Panc1 (cell line): ENCODE measurements at regions not wholly inside any gene's neighbourhood (a gene's known extent, or its start where the extent isn't known, plus 50 kb on each side); places are given as distances from the start of the nearest gene placed in this dataset.

Experiments
- ATAC-seq: fragments of 200-7000 bp; cut with Tn5 transposase; 2 replicates; pipeline ENCODE4 v1.9.1; 2020; ENCODE audit warnings: mild to moderate bottlenecking, moderate library complexity
- BruUV-seq: library from RNA; stranded (reverse); fragments of 400-500 nt; replicated peaks from 2 replicates; lab custom pipeline; 2021; lab: Mats Ljungman, UMichigan
- CTCF ChIA-PET: fragments of 300-600 bp; sonication (Branson Sonifier 250); formaldehyde crosslinking; loops from one replicate; lab custom pipeline; 2022; ENCODE audit warnings: antibody characterized with exemption; lab: Charles Lee
- POLR2A ChIA-PET: fragments of 300-600 bp; sonication (Branson Sonifier 250); formaldehyde crosslinking; loops from one replicate; lab custom pipeline; 2022; ENCODE audit warnings: antibody characterized with exemption; lab: Charles Lee
- DNase-seq: peaks from one replicate; pipeline ENCODE4 v3.0.0-alpha.2; 2010; ENCODE audit warnings: low read depth, low spot score
- H3K27ac ChIP-seq: 2 replicates; pipeline ENCODE4 v1.5.1; 2011; ENCODE audit warnings: mild to moderate bottlenecking, low read length, inconsistent platforms
- H3K27me3 ChIP-seq: fragments of 200-500 bp; sonication (Bioruptor generic); 2 replicates; pipeline ENCODE4 v1.6.0; 2014; ENCODE audit warnings: low read length, inconsistent platforms; ENCODE audit not compliant: control insufficient read depth, insufficient read depth
- H3K36me3 ChIP-seq: fragments of 200-500 bp; sonication (Bioruptor generic); 2 replicates; pipeline ENCODE4 v1.5.1; 2014; ENCODE audit warnings: inconsistent platforms, mild to moderate bottlenecking, low read length, moderate library complexity; ENCODE audit not compliant: control insufficient read depth, insufficient read depth
- H3K4me1 ChIP-seq: 2 replicates; pipeline ENCODE4 v1.5.1; 2011; ENCODE audit warnings: inconsistent platforms, mild to moderate bottlenecking, low read length, moderate library complexity; ENCODE audit not compliant: control insufficient read depth, insufficient read depth
- H3K4me3 ChIP-seq, 2 experiments: 2 replicates each; pipeline ENCODE4 v1.5.1; 2011 to 2012; ENCODE audit warnings: low read depth in 2 of 2, low read length in 2 of 2, mild to moderate bottlenecking in 2 of 2, inconsistent platforms in 1 of 2, moderate library complexity in 1 of 2
- H3K9me3 ChIP-seq: fragments of 200-500 bp; sonication (Bioruptor generic); 2 replicates; pipeline ENCODE4 v1.5.1; 2014; ENCODE audit warnings: low read depth, mild to moderate bottlenecking, inconsistent platforms, low read length, moderate library complexity; ENCODE audit not compliant: control insufficient read depth, insufficient read depth
- POLR2AphosphoS5 ChIP-seq: IDR thresholded peaks from 2 replicates; pipeline ENCODE4 v1.6.1; 2012; ENCODE audit warnings: mild to moderate bottlenecking, low read depth, low read length, moderate library complexity
- REST ChIP-seq, 2 experiments: IDR thresholded peaks; 2 replicates each; pipeline ENCODE4 v1.6.1; 2011 to 2012; ENCODE audit warnings: low read depth in 2 of 2, control low read depth in 1 of 2, low read length in 1 of 2, mild to moderate bottlenecking in 1 of 2, moderate library complexity in 1 of 2; ENCODE audit not compliant: insufficient read depth in 1 of 2
- SIN3A ChIP-seq: IDR thresholded peaks from 2 replicates; pipeline ENCODE4 v1.6.1; 2012; ENCODE audit warnings: low read depth, mild to moderate bottlenecking, low read length, moderate library complexity, borderline replicate concordance; ENCODE audit not compliant: insufficient read depth
- TCF7L2 ChIP-seq: IDR thresholded peaks from 2 replicates; pipeline ENCODE4 v1.6.1; 2011; ENCODE audit warnings: mild to moderate bottlenecking, low read depth, low read length, inconsistent platforms
- in situ Hi-C: cut with HindIII; loops from 2 replicates; pipeline ENCODE4 v1.10.0; 2016; ENCODE audit warnings: low sequenced_read_pairs, low pct_unique_long_range_greater_than_20kb
- intact Hi-C: fragments of 100-400 bp; cut with micrococcal nuclease; formaldehyde crosslinking; loops from one replicate; pipeline ENCODE4 v1.10.0; 2022; ENCODE audit not compliant: unreplicated experiment
- TF ChIP-seq, protein P1 (sequence below): fragments of 450-650 bp; IDR thresholded peaks from 2 replicates; pipeline ENCODE4 v1.5.1; 2017; ENCODE audit warnings: mild to moderate bottlenecking

DNA sequence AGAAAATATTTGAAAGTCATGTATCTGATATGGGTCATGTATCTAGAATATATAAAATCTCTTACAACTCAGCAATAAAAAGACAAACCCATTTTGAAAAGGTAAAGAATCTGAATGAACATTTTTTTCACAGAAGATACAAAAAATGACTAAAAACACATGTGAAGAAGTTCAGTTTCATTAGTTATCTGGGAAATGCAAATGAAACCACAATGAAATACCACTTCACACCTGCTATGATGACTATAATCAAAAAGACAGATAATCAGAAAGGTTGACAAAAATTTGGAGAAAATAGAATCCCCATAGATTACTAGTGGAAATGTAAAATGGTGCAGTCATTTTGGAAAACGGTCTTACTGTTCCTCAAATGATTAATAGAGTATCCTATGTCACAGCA is 631.0 kb downstream of the MRPL39 start:
- ChIA-PET POLR2A (no interaction called here), CTCF (no interaction called here)
- intact Hi-C loops (no loop called here), in situ Hi-C loops (no loop called here)
- Histone ChIP-seq H3K36me3 (no peaks in the 10 kb centered on the region), H3K9me3 (no peaks in the 10 kb centered on the region), H3K27me3 (no peaks in the 10 kb centered on the region), H3K4me3 (no peak overlapping the region), H3K4me1 (no peaks in the 10 kb centered on the region), H3K27ac (no peak overlapping the region)
- BruUV-seq = no TSS peak
- ATAC-seq (no peak), DNase-seq (no peak)
- TF ChIP-seq SIN3A (no peak), REST (IDR thresholded peaks at IDR 0.05; ENCODE audit: insufficient read depth in 1 of 2, low read depth in 2 of 2, low read length in 1 of 2) (no peak), TCF7L2 (no peak), POLR2AphosphoS5 (no peak)
- TF ChIP-seq, protein P1, sequence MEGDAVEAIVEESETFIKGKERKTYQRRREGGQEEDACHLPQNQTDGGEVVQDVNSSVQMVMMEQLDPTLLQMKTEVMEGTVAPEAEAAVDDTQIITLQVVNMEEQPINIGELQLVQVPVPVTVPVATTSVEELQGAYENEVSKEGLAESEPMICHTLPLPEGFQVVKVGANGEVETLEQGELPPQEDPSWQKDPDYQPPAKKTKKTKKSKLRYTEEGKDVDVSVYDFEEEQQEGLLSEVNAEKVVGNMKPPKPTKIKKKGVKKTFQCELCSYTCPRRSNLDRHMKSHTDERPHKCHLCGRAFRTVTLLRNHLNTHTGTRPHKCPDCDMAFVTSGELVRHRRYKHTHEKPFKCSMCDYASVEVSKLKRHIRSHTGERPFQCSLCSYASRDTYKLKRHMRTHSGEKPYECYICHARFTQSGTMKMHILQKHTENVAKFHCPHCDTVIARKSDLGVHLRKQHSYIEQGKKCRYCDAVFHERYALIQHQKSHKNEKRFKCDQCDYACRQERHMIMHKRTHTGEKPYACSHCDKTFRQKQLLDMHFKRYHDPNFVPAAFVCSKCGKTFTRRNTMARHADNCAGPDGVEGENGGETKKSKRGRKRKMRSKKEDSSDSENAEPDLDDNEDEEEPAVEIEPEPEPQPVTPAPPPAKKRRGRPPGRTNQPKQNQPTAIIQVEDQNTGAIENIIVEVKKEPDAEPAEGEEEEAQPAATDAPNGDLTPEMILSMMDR = no peak

- H3K9me3 ChIP-seq = no peaks in the 10 kb centered on the region
- CTCF ChIA-PET = no interaction called here
- in situ Hi-C loops (no loop called here), intact Hi-C loops (no loop called here)
- DNase-seq (no peak), ATAC-seq (no peak)
- no peaks in the 10 kb centered on the region for H3K27me3 ChIP-seq
- no peaks in the 10 kb centered on the region for H3K4me1 ChIP-seq
- TF ChIP-seq, protein P1 = no peak
- TF ChIP-seq POLR2AphosphoS5 = no peak
- no peak for TF ChIP-seq TCF7L2
- TF ChIP-seq REST (IDR thresholded peaks at IDR 0.05; ENCODE audit: insufficient read depth in 1 of 2, low read depth in 2 of 2, low read length in 1 of 2) = no peak
- TF ChIP-seq SIN3A = no peak
- no TSS peak for BruUV-seq
- H3K4me3 ChIP-seq = no peak overlapping the region
- H3K36me3 ChIP-seq = no peaks in the 10 kb centered on the region
- H3K27ac ChIP-seq = no peak overlapping the region
- POLR2A ChIA-PET = no interaction called here
Observed at GRCh38 chr21:24969068-24969467, 638.2 kb downstream of the MRPL39 start.
